HEK293 (cell line): ENCODE measurements at regions not wholly inside any gene's neighbourhood (a gene's known extent, or its start where the extent isn't known, plus 50 kb on each side); places are given as distances from the start of the nearest gene placed in this dataset.

Experiments used
- CTCF ChIA-PET: fragments of 350-600 bp; formaldehyde crosslinking; extraction: SDS; loops from one replicate; lab custom pipeline; 2021; ENCODE audit warnings: antibody characterized with exemption; lab: Yijun Ruan, JAX
- POLR2A ChIA-PET: fragments of 300-600 bp; formaldehyde crosslinking; extraction: SDS; loops from one replicate; lab custom pipeline; 2020; ENCODE audit warnings: antibody characterized with exemption, inconsistent platforms; lab: Yijun Ruan, JAX
- H3K27ac ChIP-seq: fragments of 200-500 bp; sonication (Bioruptor generic); 2 replicates; pipeline ENCODE4 v1.5.1; 2014; ENCODE audit warnings: low read depth, low read length, control low read depth, inconsistent platforms; ENCODE audit errors: extremely low read depth
- H3K36me3 ChIP-seq, 2 experiments: fragments of 200-500 bp in 1 of 2; sonication (Bioruptor generic) in 1 of 2; 1 replicate in 1 of 2; 2 replicates in 1 of 2; pipeline ENCODE4 v1.5.1; 2014 to 2017; ENCODE audit warnings: inconsistent platforms in 2 of 2, low read length in 2 of 2; ENCODE audit not compliant: control insufficient read depth in 2 of 2, insufficient read depth in 1 of 2
- H3K4me1 ChIP-seq: fragments of 200-500 bp; sonication (Bioruptor generic); 2 replicates; pipeline ENCODE4 v1.5.1; 2014; ENCODE audit warnings: mild to moderate bottlenecking, low read length, inconsistent platforms; ENCODE audit not compliant: control insufficient read depth, insufficient read depth
- H3K4me3 ChIP-seq: 2 replicates; pipeline ENCODE4 v1.5.1; 2011; ENCODE audit warnings: low read depth, mild to moderate bottlenecking, control low read depth, low read length, moderate library complexity
- H3K9me3 ChIP-seq: fragments of 200-500 bp; sonication (Bioruptor generic); 2 replicates; pipeline ENCODE4 v1.5.1; 2014; ENCODE audit warnings: low read depth, low read length, inconsistent platforms; ENCODE audit not compliant: control insufficient read depth, insufficient read depth
- HIC1 ChIP-seq: fragments of 450-650 bp; formaldehyde crosslinking; IDR thresholded peaks from 2 replicates; pipeline ENCODE4 v1.5.1; 2016; ENCODE audit warnings: missing biosample characterization, missing genetic modification characterization
- HOXA7 ChIP-seq: sonication (generic); formaldehyde crosslinking; IDR thresholded peaks from 2 replicates; pipeline ENCODE4 v1.8.1; 2022; ENCODE audit warnings: missing genetic modification reagents, borderline replicate concordance
- YY1 ChIP-seq: fragments of 450-650 bp; formaldehyde crosslinking; IDR thresholded peaks from 2 replicates; pipeline ENCODE4 v1.5.1; 2018; ENCODE audit warnings: missing biosample characterization, missing genetic modification characterization
- ZBTB44 ChIP-seq: fragments of 450-650 bp; IDR thresholded peaks from 2 replicates; pipeline ENCODE4 v1.5.1; 2018; ENCODE audit warnings: missing biosample characterization, mild to moderate bottlenecking, missing genetic modification characterization
- ZEB2 ChIP-seq: fragments of 450-650 bp; formaldehyde crosslinking; IDR thresholded peaks from 2 replicates; pipeline ENCODE4 v1.5.1; 2016; ENCODE audit warnings: missing biosample characterization, missing genetic modification characterization
- ZIC2 ChIP-seq: fragments of 450-650 bp; formaldehyde crosslinking; IDR thresholded peaks from 2 replicates; pipeline ENCODE4 v1.5.1; 2016; ENCODE audit warnings: missing biosample characterization, missing genetic modification characterization
- ZNF132 ChIP-seq: fragments of 450-650 bp; formaldehyde crosslinking; IDR thresholded peaks from 2 replicates; pipeline ENCODE4 v1.5.1; 2017; ENCODE audit warnings: missing biosample characterization, missing genetic modification characterization, borderline replicate concordance
- ZNF140 ChIP-seq: fragments of 450-650 bp; formaldehyde crosslinking; IDR thresholded peaks from 2 replicates; pipeline ENCODE4 v1.5.1; 2016; ENCODE audit warnings: missing biosample characterization, missing genetic modification characterization
- ZNF280C ChIP-seq: fragments of 450-650 bp; formaldehyde crosslinking; IDR thresholded peaks from 2 replicates; pipeline ENCODE4 v1.5.1; 2016; ENCODE audit warnings: missing biosample characterization, missing genetic modification characterization
- ZNF311 ChIP-seq: fragments of 450-650 bp; formaldehyde crosslinking; IDR thresholded peaks from 2 replicates; pipeline ENCODE4 v1.5.1; 2017; ENCODE audit warnings: missing biosample characterization, missing genetic modification characterization, borderline replicate concordance
- ZNF514 ChIP-seq: fragments of 450-650 bp; formaldehyde crosslinking; IDR thresholded peaks from 2 replicates; pipeline ENCODE4 v1.5.1; 2016; ENCODE audit warnings: missing biosample characterization, missing genetic modification characterization
- ZNF530 ChIP-seq: fragments of 450-650 bp; formaldehyde crosslinking; IDR thresholded peaks from 2 replicates; pipeline ENCODE4 v1.5.1; 2016; ENCODE audit warnings: low read depth, missing biosample characterization, missing genetic modification characterization
- ZNF660 ChIP-seq: fragments of 450-650 bp; IDR thresholded peaks from 2 replicates; pipeline ENCODE4 v1.5.1; 2018; ENCODE audit warnings: missing biosample characterization, mild to moderate bottlenecking, missing genetic modification characterization
- TF ChIP-seq, protein P1 (sequence below): fragments of 450-650 bp; formaldehyde crosslinking; IDR thresholded peaks from 2 replicates; pipeline ENCODE4 v1.5.1; 2016; ENCODE audit warnings: missing biosample characterization, missing genetic modification characterization

- no peak for TF ChIP-seq ZNF530 (tag by site-specific recombination)
- TF ChIP-seq ZNF132 (tag by site-specific recombination) = no peak
Measured at GRCh38 chr6:76707630-76708029, 635.2 kb upstream of the IMPG1 start (continued).

DNA sequence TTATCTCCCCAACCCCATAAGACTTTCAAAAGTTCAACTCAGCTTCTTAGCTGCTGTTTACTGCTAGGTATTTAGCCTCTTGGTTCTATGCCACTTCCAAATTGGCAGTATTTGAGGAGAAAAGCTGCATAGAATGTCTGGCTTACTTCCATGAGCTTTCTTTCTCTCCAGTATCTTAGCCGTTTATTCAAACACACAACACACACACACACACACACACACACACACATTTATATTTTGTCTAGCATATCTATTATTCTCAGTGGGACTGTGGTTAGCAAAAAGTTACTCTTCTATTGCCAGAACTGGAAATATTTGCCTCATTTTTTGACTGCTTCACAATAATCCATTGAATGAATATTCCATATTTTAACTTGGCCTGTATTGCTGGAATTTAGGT, 634.2 kb upstream of the IMPG1 start:
- POLR2A ChIA-PET = no interaction called here
- Histone ChIP-seq H3K36me3 (no peaks in the 10 kb centered on the region), H3K4me1 (no peaks in the 10 kb centered on the region), H3K9me3 (no peaks in the 10 kb centered on the region), H3K27ac (no peak overlapping the region), H3K4me3 (no peak overlapping the region)
- CTCF ChIA-PET = no interaction called here
- TF ChIP-seq ZNF660 (tag by site-specific recombination) (no peak), YY1 (tag by site-specific recombination) (no peak), HOXA7 (CRISPR knock-in tag) (no peak), HIC1 (tag by site-specific recombination) (no peak), ZEB2 (tag by site-specific recombination) (no peak), ZNF140 (tag by site-specific recombination) (no peak), ZNF514 (no peak)
- TF ChIP-seq, protein P1, sequence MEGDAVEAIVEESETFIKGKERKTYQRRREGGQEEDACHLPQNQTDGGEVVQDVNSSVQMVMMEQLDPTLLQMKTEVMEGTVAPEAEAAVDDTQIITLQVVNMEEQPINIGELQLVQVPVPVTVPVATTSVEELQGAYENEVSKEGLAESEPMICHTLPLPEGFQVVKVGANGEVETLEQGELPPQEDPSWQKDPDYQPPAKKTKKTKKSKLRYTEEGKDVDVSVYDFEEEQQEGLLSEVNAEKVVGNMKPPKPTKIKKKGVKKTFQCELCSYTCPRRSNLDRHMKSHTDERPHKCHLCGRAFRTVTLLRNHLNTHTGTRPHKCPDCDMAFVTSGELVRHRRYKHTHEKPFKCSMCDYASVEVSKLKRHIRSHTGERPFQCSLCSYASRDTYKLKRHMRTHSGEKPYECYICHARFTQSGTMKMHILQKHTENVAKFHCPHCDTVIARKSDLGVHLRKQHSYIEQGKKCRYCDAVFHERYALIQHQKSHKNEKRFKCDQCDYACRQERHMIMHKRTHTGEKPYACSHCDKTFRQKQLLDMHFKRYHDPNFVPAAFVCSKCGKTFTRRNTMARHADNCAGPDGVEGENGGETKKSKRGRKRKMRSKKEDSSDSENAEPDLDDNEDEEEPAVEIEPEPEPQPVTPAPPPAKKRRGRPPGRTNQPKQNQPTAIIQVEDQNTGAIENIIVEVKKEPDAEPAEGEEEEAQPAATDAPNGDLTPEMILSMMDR (tag by site-specific recombination) = no peak

DNA sequence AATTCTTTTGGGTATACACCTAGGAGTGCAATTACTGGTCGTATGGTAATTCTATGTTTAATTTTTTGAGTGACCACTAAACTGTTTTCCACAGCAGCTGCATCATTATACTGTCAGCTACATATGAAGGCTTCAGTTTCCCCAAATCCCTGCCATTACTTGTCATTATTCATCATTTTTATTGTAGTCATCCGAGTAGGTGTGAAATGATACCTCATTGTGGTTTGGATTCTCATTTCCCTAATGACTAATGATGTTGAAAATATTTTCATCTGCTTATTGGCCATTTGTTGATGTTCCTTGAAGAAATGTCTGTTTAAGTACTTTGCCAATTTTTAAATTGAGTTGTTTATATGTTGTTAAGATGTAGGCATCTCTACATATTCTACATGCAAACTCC, 633.6 kb upstream of the IMPG1 start:
- ChIA-PET CTCF (no interaction called here), POLR2A (no interaction called here)
- Histone ChIP-seq H3K36me3 (no peaks in the 10 kb centered on the region), H3K9me3 (no peaks in the 10 kb centered on the region), H3K27ac (no peak overlapping the region), H3K4me1 (no peaks in the 10 kb centered on the region), H3K4me3 (no peak overlapping the region)
- TF ChIP-seq ZNF280C (tag by site-specific recombination) = no peak
- TF ChIP-seq ZIC2 (tag by site-specific recombination) = no peak
- no peak for TF ChIP-seq ZNF311
- TF ChIP-seq ZBTB44 = no peak
